ENCODE measurements at regions not wholly inside any gene's neighbourhood (a gene's known extent, or its start where the extent isn't known, plus 50 kb on each side); places are given as distances from the start of the nearest gene placed in this dataset.

DNA sequence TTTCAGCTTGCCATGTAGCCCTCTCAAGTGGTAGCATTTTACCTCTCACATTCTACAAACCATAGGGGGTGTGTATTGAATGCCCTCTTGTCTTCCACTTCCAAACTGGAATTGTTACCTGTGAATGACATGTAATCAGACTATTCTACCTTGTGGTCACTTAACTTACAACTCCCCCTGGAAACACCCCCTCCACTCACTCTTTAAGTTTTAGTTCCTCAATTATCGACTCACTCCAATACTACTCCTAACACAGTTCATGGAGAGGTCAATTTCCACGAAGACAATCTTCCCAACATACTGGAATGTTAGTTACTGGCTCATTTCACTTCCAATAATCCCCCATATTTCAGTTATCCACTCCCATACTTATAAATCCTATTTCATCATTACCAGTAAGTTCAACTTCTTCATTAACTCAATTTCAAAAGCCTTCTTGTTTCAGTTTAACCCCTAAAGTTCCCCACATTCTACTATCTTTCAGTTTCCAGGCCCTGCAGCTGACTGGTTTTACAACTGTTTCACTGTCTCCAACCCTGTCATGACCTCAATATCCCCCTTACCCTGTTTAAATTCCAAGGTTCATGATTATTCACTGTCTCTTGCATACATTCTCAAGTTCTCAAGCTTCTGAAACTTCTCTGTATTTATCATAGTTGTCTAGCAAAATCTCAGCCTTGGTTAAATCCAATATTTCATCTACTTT is 92.5 kb downstream of the C11orf87 start:
- no peaks in the 10 kb centered on the region for H3K79me2 ChIP-seq (ENCODE audit: control insufficient read depth, insufficient read depth, low read length)
- no peaks in the 10 kb centered on the region for H3K4me1 ChIP-seq (ENCODE audit: control insufficient read depth, insufficient read depth, low read length)
- H3K4me3 ChIP-seq = no peak overlapping the region
- TF ChIP-seq DPF2 (IDR thresholded peaks at IDR 0.05) (0 out of 2 replicates have a peak, but pooled peaks have one; percentile 30), NR2F1 (conservative IDR thresholded peaks at IDR 0.05) (0 out of 2 replicates have a peak, but pooled peaks have one; percentile 19), SPI1 (IDR thresholded peaks at IDR 0.05; ENCODE audit: borderline replicate concordance, insufficient read depth, low read depth, low read length) (no peak), IKZF1 (conservative IDR thresholded peaks at IDR 0.05) (peak; percentile 56), YBX1 (IDR thresholded peaks at IDR 0.05) (no peak), IKZF2 (IDR thresholded peaks at IDR 0.05) (peak; percentile 23 to 29; a peak in 1 of 4 replicates), TCF12 (IDR thresholded peaks at IDR 0.05; ENCODE audit: low read depth, low read length) (no peak)
- intact Hi-C loops (cut with micrococcal nuclease; ENCODE audit: unreplicated experiment) = no loop called here
- FAIRE-seq (no peak), ATAC-seq (no peak), DNase-seq (ENCODE audit: low read depth, low spot score) (no peak)
- WGBS (ENCODE audit: insufficient coverage, insufficient replicate concordance, low lambda C conversion rate, missing lambda C conversion rate) = 0% methylated on average over 2 of the region's 2 CpGs
- H3K36me3 ChIP-seq (ENCODE audit: control insufficient read depth in 2 of 2, insufficient read depth in 2 of 2, low read length in 1 of 2) = no peaks in the 10 kb centered on the region
- RAD21 ChIA-PET (ENCODE audit: unreplicated experiment) = no interaction called here
- no peaks in the 10 kb centered on the region for H3K27me3 ChIP-seq (replicated peaks in 1 of 2; ENCODE audit: control insufficient read depth in 2 of 2, insufficient read depth in 2 of 2, low read length in 1 of 2)
- POLR2A ChIA-PET = no interaction called here
- in situ Hi-C loops (cut with MboI) = no loop called here
- H3K9me3 ChIP-seq (replicated peaks; ENCODE audit: control insufficient read depth, insufficient read depth, low read length) = no peaks in the 10 kb centered on the region; the same call in 2 of the 3 replicates
- H2AFZ ChIP-seq (ENCODE audit: control insufficient read depth, low read depth, low read length) = no peak overlapping the region
- CTCF ChIA-PET = interaction anchor here (1.3 kb wide), 1 partner anchor 11 kb away, joined by 3 read pairs; no protein-coding TSS in a partner anchor
- H3K27ac ChIP-seq (ENCODE audit: control insufficient read depth, insufficient read depth) = no peak overlapping the region
- no peak overlapping the region for H3K9ac ChIP-seq (ENCODE audit: control insufficient read depth, insufficient read depth, low read length)
- SMC1A ChIA-PET (ENCODE audit: uncharacterized antibody, unreplicated experiment) = no interaction called here
- H4K20me1 ChIP-seq (ENCODE audit: control insufficient read depth, insufficient read depth) = no peaks in the 10 kb centered on the region
- no TSS peak for BruUV-seq (replicated peaks)
- H3K4me2 ChIP-seq (ENCODE audit: control insufficient read depth, insufficient read depth) = no peak overlapping the region

DNA sequence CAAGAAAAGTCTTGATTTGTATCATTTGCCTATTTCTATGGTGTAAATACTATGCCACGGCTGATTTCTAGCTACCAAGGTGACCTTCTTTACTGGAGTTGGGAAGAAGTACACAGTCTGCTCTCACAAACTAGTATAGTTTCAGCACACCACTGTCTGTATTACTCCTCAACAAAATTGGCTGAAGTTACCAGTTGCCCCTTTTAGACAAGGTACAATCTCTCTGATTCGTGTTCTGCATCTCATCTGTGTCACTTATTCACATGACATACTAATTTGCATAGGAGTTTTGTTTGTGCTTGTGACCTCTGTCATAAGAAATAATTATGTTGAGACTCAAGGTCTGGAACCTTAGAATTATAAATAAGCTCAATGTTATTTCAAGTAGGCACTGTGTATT is 97.3 kb downstream of the C11orf87 start:
- Histone ChIP-seq H4K20me1 (ENCODE audit: control insufficient read depth, insufficient read depth) (no peaks in the 10 kb centered on the region), H3K27ac (ENCODE audit: control insufficient read depth, insufficient read depth) (no peak overlapping the region), H3K9me3 (replicated peaks; ENCODE audit: control insufficient read depth, insufficient read depth, low read length) (no peaks in the 10 kb centered on the region; the same call in 2 of the 3 replicates), H3K79me2 (ENCODE audit: control insufficient read depth, insufficient read depth, low read length) (no peaks in the 10 kb centered on the region), H3K36me3 (ENCODE audit: control insufficient read depth in 2 of 2, insufficient read depth in 2 of 2, low read length in 1 of 2) (no peaks in the 10 kb centered on the region), H3K4me1 (ENCODE audit: control insufficient read depth, insufficient read depth, low read length) (no peaks in the 10 kb centered on the region), H2AFZ (ENCODE audit: control insufficient read depth, low read depth, low read length) (no peak overlapping the region), H3K27me3 (replicated peaks in 1 of 2; ENCODE audit: control insufficient read depth in 2 of 2, insufficient read depth in 2 of 2, low read length in 1 of 2) (no peaks in the 10 kb centered on the region), H3K4me2 (ENCODE audit: control insufficient read depth, insufficient read depth) (no peak overlapping the region), H3K9ac (ENCODE audit: control insufficient read depth, insufficient read depth, low read length) (no peak overlapping the region), H3K4me3 (no peak overlapping the region)
- SMC1A ChIA-PET (ENCODE audit: uncharacterized antibody, unreplicated experiment) = no interaction called here
- BruUV-seq (replicated peaks) = no TSS peak
- ATAC-seq = no peak
- in situ Hi-C loops (cut with MboI) = no loop called here
- POLR2A ChIA-PET = no interaction called here
- no peak for FAIRE-seq
- CTCF ChIA-PET = no interaction called here
- DNase-seq (ENCODE audit: low read depth, low spot score) = no peak
- TF ChIP-seq SMAD5 (IDR thresholded peaks at IDR 0.05; ENCODE audit: low read depth) (no peak), NFYB (IDR thresholded peaks at IDR 0.05; ENCODE audit: insufficient read depth, low read depth, low read length) (no peak), ZNF207 (IDR thresholded peaks at IDR 0.05; ENCODE audit: borderline replicate concordance) (no peak), RAD21 (IDR thresholded peaks at IDR 0.05; ENCODE audit: insufficient read depth, low read depth, low read length) (no peak), ASH2L (IDR thresholded peaks at IDR 0.05; ENCODE audit: borderline replicate concordance, low read depth) (no peak), HDAC6 (IDR thresholded peaks at IDR 0.05; ENCODE audit: unreplicated experiment) (no peak), ZNF384 (IDR thresholded peaks at IDR 0.05; ENCODE audit: borderline replicate concordance, low read depth, low read length) (no peak), IKZF1 (conservative IDR thresholded peaks at IDR 0.05) (no peak)
- WGBS (ENCODE audit: insufficient coverage, insufficient replicate concordance, low lambda C conversion rate, missing lambda C conversion rate) = 3% methylated on average over 2 of the region's 2 CpGs
- intact Hi-C loops (cut with micrococcal nuclease; ENCODE audit: unreplicated experiment) = no loop called here
- RAD21 ChIA-PET (ENCODE audit: unreplicated experiment) = no interaction called here
